ENCODE measurements at regions not wholly inside any gene's neighbourhood (a gene's known extent, or its start where the extent isn't known, plus 50 kb on each side); places are given as distances from the start of the nearest gene placed in this dataset.

- TF ChIP-seq CTCF (IDR thresholded peaks at IDR 0.05; ENCODE audit: low read length) (no peak), EZH2 (optimal IDR thresholded peaks at IDR 0.05; ENCODE audit: low read depth, low read length) (no peak), EZH2phosphoT487 (IDR thresholded peaks at IDR 0.05; ENCODE audit: low read length) (no peak)
Observed at GRCh38 chr7:115522174-115522573, 508.4 kb downstream of the TFEC start.
